ENCODE measurements at regions not wholly inside any gene's neighbourhood (a gene's known extent, or its start where the extent isn't known, plus 50 kb on each side); places are given as distances from the start of the nearest gene placed in this dataset.

- no peak for TF ChIP-seq CTCF (IDR thresholded peaks at IDR 0.05; ENCODE audit: poor library complexity)
- TF ChIP-seq EZH2 (IDR thresholded peaks at IDR 0.05; ENCODE audit: borderline replicate concordance) = no peak
Measured at GRCh38 chr14:85252011-85252410, 277.9 kb upstream of the FLRT2 start.
